HG03558 (cell line): ENCODE measurements at regions not wholly inside any gene's neighbourhood (a gene's known extent, or its start where the extent isn't known, plus 50 kb on each side); places are given as distances from the start of the nearest gene placed in this dataset.
"Not testable (repeated sequence)": the region's sequence is repeated elsewhere in the genome, so short reads cannot be mapped to it uniquely, and the experiment has no call there.

Experiments used
- ATAC-seq: cut with Tn5 transposase; IDR thresholded peaks from one replicate; pipeline ENCODE4 v1.9.1; 2021; ENCODE audit warnings: moderate number of reproducible peaks; ENCODE audit not compliant: unreplicated experiment; ENCODE audit errors: extremely low read depth

GRCh38 chr13:22813531-22814377 is 367.0 kb upstream of the SGCG start:
- not testable (repeated sequence) for ATAC-seq

- ATAC-seq = not testable (repeated sequence)
Measured at GRCh38 chr13:22814433-22814832, 366.3 kb upstream of the SGCG start.

GRCh38 chr13:22821589-22821988 is 359.2 kb upstream of the SGCG start:
- ATAC-seq = no peak

- ATAC-seq = no peak
Measured at GRCh38 chr13:22825186-22825585, 355.6 kb upstream of the SGCG start.

- no peak for ATAC-seq
Measured at GRCh38 chr13:22828081-22828480, 352.7 kb upstream of the SGCG start.

- ATAC-seq = no peak
Measured at GRCh38 chr13:22836475-22836874, 344.3 kb upstream of the SGCG start.

- no peak for ATAC-seq
Measured at GRCh38 chr13:22837980-22838647, 342.7 kb upstream of the SGCG start.

- ATAC-seq = no peak
Measured at GRCh38 chr13:22839603-22840530, 340.9 kb upstream of the SGCG start.

GRCh38 chr13:22846551-22846950 is 334.2 kb upstream of the SGCG start:
- ATAC-seq = no peak

GRCh38 chr13:22848539-22849052 is 332.2 kb upstream of the SGCG start:
- no peak for ATAC-seq

GRCh38 chr13:22855926-22856325 is 324.9 kb upstream of the SGCG start:
- no peak for ATAC-seq

- ATAC-seq = not testable (repeated sequence)
Measured at GRCh38 chr13:22858980-22859379, 321.8 kb upstream of the SGCG start.

GRCh38 chr13:22859411-22859810 is 321.4 kb upstream of the SGCG start:
- ATAC-seq = not testable (repeated sequence)

GRCh38 chr13:22861958-22862466 is 318.8 kb upstream of the SGCG start:
- ATAC-seq = no peak

GRCh38 chr13:22862478-22862877 is 318.3 kb upstream of the SGCG start:
- ATAC-seq = no peak

- ATAC-seq = no peak
Measured at GRCh38 chr13:22866221-22866620, 314.6 kb upstream of the SGCG start.

GRCh38 chr13:22871231-22871630 is 309.5 kb upstream of the SGCG start:
- ATAC-seq = no peak

GRCh38 chr13:22874839-22875238 is 305.9 kb upstream of the SGCG start:
- ATAC-seq = no peak

GRCh38 chr13:22877421-22877820 is 303.4 kb upstream of the SGCG start:
- ATAC-seq = no peak
